ENCODE measurements at regions not wholly inside any gene's neighbourhood (a gene's known extent, or its start where the extent isn't known, plus 50 kb on each side); places are given as distances from the start of the nearest gene placed in this dataset.

DNA sequence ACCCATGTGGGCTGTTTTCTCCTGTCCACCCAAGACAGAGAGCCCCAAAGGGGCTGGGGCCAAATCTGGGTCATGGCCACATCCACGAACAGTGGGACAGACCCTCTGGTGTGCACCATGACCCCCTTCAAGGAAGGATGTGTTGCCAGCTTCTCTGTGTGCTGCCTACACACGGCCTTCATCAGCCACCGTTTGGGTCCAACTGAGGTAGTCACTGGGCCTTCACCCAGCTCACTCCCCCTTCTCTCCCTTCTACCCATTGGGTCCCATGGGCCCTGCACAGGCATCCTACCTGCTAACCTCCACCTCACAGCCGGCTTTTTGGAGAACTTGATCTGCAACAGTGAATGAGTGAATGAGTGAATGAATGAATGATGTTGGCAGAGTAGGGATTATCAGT, 1484.9 kb downstream of the BRD1 start:
- TF ChIP-seq RARB (CRISPR knock-in tag; IDR thresholded peaks at IDR 0.05), result no peak
- TF ChIP-seq, protein P1, sequence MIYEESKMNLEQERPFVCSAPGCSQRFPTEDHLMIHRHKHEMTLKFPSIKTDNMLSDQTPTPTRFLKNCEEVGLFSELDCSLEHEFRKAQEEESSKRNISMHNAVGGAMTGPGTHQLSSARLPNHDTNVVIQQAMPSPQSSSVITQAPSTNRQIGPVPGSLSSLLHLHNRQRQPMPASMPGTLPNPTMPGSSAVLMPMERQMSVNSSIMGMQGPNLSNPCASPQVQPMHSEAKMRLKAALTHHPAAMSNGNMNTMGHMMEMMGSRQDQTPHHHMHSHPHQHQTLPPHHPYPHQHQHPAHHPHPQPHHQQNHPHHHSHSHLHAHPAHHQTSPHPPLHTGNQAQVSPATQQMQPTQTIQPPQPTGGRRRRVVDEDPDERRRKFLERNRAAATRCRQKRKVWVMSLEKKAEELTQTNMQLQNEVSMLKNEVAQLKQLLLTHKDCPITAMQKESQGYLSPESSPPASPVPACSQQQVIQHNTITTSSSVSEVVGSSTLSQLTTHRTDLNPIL (CRISPR knock-in tag; IDR thresholded peaks at IDR 0.05; ENCODE audit: low read depth), result no peak
- TF ChIP-seq CSDC2 (CRISPR knock-in tag; IDR thresholded peaks at IDR 0.05), result no peak
- no peak for TF ChIP-seq ZFP30 (CRISPR knock-in tag; IDR thresholded peaks at IDR 0.05)

All from SK-N-SH treated with all-trans-retinoic acid at 6 μM for 48 hours (cell line).